Activated T-cell treated with anti-CD3 and anti-CD28 coated beads, Interleukin-2, amount 50 U/mL, for 4 hours (primary cell): ENCODE measurements at regions not wholly inside any gene's neighbourhood (a gene's known extent, or its start where the extent isn't known, plus 50 kb on each side); places are given as distances from the start of the nearest gene placed in this dataset.

Source experiments
- ATAC-seq, 2 donors: fragments of 200-7000 bp; cut with Tn5 transposase; one replicate each; pipeline ENCODE4 v1.10.0; 2021
- DNase-seq: peaks from one replicate; pipeline ENCODE4 v3.0.0-alpha.2; 2020
- H3K27me3 Mint-ChIP-seq: one replicate; pipeline ENCODE4 v1.8.0; 2021; ENCODE audit warnings: low read depth, mixed read lengths
- H3K36me3 Mint-ChIP-seq: one replicate; pipeline ENCODE4 v1.8.0; 2022; ENCODE audit warnings: mixed read lengths; ENCODE audit not compliant: insufficient read depth
- H3K4me1 Mint-ChIP-seq: one replicate; pipeline ENCODE4 v1.8.0; 2021; ENCODE audit warnings: low read depth, mixed read lengths
- H3K4me3 Mint-ChIP-seq: one replicate; pipeline ENCODE4 v1.8.0; 2021; ENCODE audit warnings: mild to moderate bottlenecking, moderate library complexity, mixed read lengths
- H3K9me3 Mint-ChIP-seq: one replicate; pipeline ENCODE4 v1.8.0; 2021; ENCODE audit warnings: mixed read lengths

DNA sequence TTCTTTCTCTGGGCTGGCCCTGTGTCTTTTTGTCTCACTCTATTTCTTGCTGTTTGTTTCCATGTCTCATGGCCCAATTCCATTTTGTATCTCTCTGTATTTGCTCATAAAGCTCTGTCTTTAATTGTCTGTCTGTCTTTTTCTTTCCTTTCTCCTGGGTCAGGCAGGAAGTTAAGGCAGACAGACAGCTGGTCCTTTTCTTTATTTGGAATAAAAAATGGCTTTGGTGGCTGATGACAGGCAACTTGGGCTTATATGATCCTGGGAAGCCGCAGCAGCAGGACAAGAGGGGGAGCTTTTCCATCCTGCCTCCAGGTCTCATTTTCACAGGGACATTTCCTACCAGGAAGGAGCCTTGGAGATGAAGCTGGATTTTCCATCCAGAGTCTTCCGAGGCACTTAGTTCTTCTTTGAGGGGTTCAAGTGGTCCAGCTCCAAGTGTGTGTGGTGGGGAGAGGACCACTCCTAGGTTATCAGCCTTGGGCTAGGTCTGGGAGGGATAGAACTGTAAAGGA, 138.7 kb downstream of the TDRD15 start:
- Mint-ChIP-seq H3K4me1 (no peaks in the 10 kb centered on the region), H3K4me3 (no peak overlapping the region), H3K36me3 (no peaks in the 10 kb centered on the region), H3K9me3 (no peaks in the 10 kb centered on the region), H3K27me3 (no peaks in the 10 kb centered on the region)
- ATAC-seq: no peak
- no peak for DNase-seq

- Mint-ChIP-seq H3K9me3 (no peaks in the 10 kb centered on the region), H3K4me3 (no peak overlapping the region), H3K27me3 (no peaks in the 10 kb centered on the region), H3K36me3 (no peaks in the 10 kb centered on the region), H3K4me1 (no peaks in the 10 kb centered on the region)
- ATAC-seq (no peak), DNase-seq (no peak)
Observed at GRCh38 chr2:21263622-21264021, 139.9 kb downstream of the TDRD15 start.

GRCh38 chr2:21265752-21266151, 142.0 kb downstream of the TDRD15 start:
- Mint-ChIP-seq H3K4me1 (no peaks in the 10 kb centered on the region), H3K27me3 (no peaks in the 10 kb centered on the region), H3K4me3 (no peak overlapping the region), H3K36me3 (no peaks in the 10 kb centered on the region), H3K9me3 (no peaks in the 10 kb centered on the region)
- ATAC-seq (no peak), DNase-seq (no peak)

GRCh38 chr2:21267232-21267835, 143.6 kb downstream of the TDRD15 start:
- no peaks in the 10 kb centered on the region for H3K36me3 Mint-ChIP-seq
- H3K27me3 Mint-ChIP-seq: peaks cover 3% of the 10 kb centered on the region
- DNase-seq: no peak
- H3K4me3 Mint-ChIP-seq: no peak overlapping the region
- no peaks in the 10 kb centered on the region for H3K4me1 Mint-ChIP-seq
- ATAC-seq: no peak
- no peaks in the 10 kb centered on the region for H3K9me3 Mint-ChIP-seq

- Mint-ChIP-seq H3K4me1 (no peaks in the 10 kb centered on the region), H3K27me3 (peaks cover 3% of the 10 kb centered on the region), H3K4me3 (no peak overlapping the region), H3K9me3 (no peaks in the 10 kb centered on the region), H3K36me3 (no peaks in the 10 kb centered on the region)
- no peak for DNase-seq
- no peak for ATAC-seq
Observed at GRCh38 chr2:21268197-21268877, 144.6 kb downstream of the TDRD15 start.

DNA sequence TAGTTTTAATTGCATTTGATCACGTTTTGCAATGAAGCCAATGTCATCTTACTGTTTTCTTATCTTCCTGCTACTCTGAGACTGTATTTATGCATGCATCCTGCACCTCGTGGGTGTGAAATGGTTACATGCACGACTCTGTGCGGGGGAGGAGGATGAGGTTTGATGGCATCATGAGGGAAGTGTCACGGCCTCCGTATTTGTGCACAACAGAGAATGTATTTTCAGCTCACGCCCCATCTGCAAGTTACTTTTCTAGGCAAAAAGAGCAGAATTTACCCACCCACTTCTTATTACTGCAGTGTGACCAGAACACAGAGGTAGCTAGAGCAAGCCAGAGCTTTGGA, 145.1 kb downstream of the TDRD15 start:
- DNase-seq: no peak

DNA sequence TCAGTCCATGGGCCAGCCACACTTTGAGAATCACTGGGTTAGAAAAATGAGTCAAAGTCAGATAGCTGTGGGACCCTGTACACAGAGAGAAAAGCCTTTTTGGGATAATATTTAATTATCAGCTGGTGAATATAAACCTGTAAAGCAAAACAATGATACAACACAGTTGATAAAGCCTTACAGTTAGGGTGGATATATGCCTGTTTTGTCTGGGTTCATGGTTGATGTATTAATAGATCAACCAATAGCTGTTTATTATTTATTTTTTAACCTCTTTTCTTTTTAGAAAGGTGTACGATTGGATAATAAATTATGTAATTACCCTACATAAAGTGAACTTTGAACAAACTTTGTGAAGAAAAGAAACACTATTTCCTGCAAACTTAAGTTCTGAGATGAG, 145.6 kb downstream of the TDRD15 start:
- Mint-ChIP-seq H3K36me3 (no peaks in the 10 kb centered on the region), H3K27me3 (peaks cover 3% of the 10 kb centered on the region), H3K9me3 (no peaks in the 10 kb centered on the region), H3K4me3 (no peak overlapping the region), H3K4me1 (no peaks in the 10 kb centered on the region)
- ATAC-seq (no peak), DNase-seq (no peak)

More for the DNA sequence above, 145.1 kb downstream of the TDRD15 start:
- H3K9me3 Mint-ChIP-seq: no peaks in the 10 kb centered on the region
- H3K4me3 Mint-ChIP-seq: no peak overlapping the region
- no peaks in the 10 kb centered on the region for H3K36me3 Mint-ChIP-seq
- no peaks in the 10 kb centered on the region for H3K4me1 Mint-ChIP-seq
- H3K27me3 Mint-ChIP-seq: peaks cover 3% of the 10 kb centered on the region
- no peak for ATAC-seq

DNA sequence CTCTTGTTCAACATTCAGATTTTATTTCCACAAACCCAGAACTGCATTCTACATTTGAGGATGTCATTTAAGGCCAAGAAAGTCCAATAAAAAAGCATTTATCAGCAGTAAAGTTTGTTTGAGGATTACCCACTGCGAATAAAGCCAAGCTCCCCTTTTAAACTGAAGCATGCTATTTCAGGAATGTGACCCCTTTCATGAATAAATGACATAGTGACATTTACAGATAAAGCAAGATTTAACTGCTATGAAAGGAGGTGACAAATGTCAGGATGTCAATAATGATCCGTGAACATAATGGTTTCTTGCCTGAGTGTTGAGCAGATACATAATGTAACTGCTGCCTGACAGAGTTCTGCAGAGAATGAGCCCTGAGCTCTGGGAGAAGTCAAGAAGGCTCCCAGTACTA, 146.3 kb downstream of the TDRD15 start:
- H3K36me3 Mint-ChIP-seq: no peaks in the 10 kb centered on the region
- no peaks in the 10 kb centered on the region for H3K9me3 Mint-ChIP-seq
- H3K4me3 Mint-ChIP-seq: no peak overlapping the region
- peaks cover 3% of the 10 kb centered on the region for H3K27me3 Mint-ChIP-seq
- DNase-seq: no peak
- H3K4me1 Mint-ChIP-seq: no peaks in the 10 kb centered on the region
- ATAC-seq: no peak

DNA sequence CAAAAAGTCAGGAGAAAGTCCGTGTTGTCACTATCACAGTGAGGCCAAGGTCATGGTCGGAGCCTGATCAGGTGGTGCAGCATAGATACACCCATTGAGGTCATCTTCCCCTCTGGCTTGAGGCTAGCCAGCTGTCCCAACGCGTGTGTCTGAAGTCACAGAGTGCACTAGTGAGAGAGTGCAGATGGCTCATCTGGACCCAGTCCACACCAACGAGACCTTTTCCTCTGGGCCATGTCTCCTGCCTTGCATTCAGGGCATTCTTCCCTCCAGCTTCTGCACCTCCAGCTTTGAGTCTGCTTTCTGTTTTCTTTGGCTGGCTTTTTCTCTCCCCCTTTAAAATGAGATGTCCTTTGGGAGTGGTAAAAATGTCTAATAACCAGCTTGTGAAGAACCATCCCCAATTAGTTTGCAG, 146.9 kb downstream of the TDRD15 start:
- ATAC-seq (no peak), DNase-seq (no peak)
- no peak overlapping the region for H3K4me3 Mint-ChIP-seq
- no peaks in the 10 kb centered on the region for H3K36me3 Mint-ChIP-seq
- no peaks in the 10 kb centered on the region for H3K9me3 Mint-ChIP-seq
- H3K27me3 Mint-ChIP-seq: peaks cover 3% of the 10 kb centered on the region
- no peaks in the 10 kb centered on the region for H3K4me1 Mint-ChIP-seq

DNA sequence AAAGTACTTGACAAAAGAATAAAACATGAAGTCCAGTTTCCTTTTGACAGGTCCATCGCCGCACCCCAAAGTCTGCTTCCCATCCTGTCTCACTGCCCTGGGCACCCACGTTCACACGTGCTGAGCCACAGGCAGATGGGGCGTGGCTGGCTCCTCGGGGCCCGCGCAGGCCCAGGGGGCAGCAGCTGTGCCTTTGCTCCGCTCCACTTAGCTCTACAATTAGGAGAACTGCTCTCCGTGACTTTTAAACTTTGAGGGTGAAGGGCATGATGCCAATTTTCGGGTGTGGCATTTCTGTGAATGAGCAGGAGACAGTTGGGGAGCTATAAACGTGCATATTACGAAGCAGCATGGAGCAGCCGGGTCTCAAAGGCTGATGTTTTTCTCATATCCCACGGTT, 152.4 kb downstream of the TDRD15 start:
- no peak for DNase-seq
- Mint-ChIP-seq H3K4me3 (no peak overlapping the region), H3K36me3 (no peaks in the 10 kb centered on the region), H3K4me1 (no peaks in the 10 kb centered on the region), H3K27me3 (peaks cover 3% of the 10 kb centered on the region), H3K9me3 (no peaks in the 10 kb centered on the region)
- no peak for ATAC-seq

GRCh38 chr2:21277068-21278056, 153.6 kb downstream of the TDRD15 start:
- no peaks in the 10 kb centered on the region for H3K36me3 Mint-ChIP-seq
- H3K4me3 Mint-ChIP-seq: no peak overlapping the region
- DNase-seq (no peak), ATAC-seq (no peak)
- H3K9me3 Mint-ChIP-seq: no peaks in the 10 kb centered on the region
- H3K4me1 Mint-ChIP-seq: no peaks in the 10 kb centered on the region
- peaks cover under 1% of the 10 kb centered on the region for H3K27me3 Mint-ChIP-seq

DNA sequence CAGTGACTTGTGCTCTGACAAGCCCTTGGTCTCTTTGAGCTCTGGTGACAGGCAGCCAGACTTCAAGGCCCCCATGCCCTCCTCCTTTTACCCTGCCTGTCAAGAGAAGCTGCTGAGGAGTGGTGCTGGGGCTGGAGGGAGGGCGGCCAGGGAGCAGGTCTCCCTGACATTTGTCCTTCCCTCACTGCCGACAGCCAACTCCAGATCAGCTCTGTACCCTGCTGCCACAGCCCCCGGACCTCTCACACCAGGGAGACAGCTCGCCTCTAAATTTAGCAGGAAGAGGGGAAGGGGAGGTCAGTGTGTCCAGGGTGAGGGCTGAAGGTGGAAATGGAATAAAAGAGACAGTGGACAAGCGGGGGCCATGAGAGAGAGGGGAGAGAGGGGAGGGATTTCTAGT, 155.8 kb downstream of the TDRD15 start:
- no peaks in the 10 kb centered on the region for H3K27me3 Mint-ChIP-seq
- DNase-seq (no peak), ATAC-seq (no peak)
- H3K4me1 Mint-ChIP-seq: no peaks in the 10 kb centered on the region
- no peaks in the 10 kb centered on the region for H3K36me3 Mint-ChIP-seq
- no peaks in the 10 kb centered on the region for H3K9me3 Mint-ChIP-seq
- no peak overlapping the region for H3K4me3 Mint-ChIP-seq

DNA sequence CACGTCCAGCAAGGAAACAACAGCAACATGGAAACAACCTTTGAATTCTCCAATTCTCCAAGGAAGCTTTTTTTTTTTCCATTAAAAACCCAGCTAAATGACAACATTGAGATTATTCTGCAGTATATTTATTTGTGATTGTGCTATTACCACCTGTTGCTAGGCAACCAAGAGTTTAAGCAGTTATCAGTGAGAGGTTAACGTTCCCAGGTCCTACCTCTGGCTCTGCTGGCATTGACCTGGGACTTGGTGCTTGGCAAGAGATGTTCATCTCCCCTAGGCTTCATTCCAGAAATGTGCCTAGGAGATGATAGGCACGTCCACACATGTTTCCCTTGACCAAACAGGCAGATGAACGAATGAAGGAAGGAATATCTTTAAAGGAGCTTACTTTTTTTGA, 157.0 kb downstream of the TDRD15 start:
- H3K27me3 Mint-ChIP-seq: no peaks in the 10 kb centered on the region
- no peak for ATAC-seq
- no peaks in the 10 kb centered on the region for H3K4me1 Mint-ChIP-seq
- no peak overlapping the region for H3K4me3 Mint-ChIP-seq
- DNase-seq: no peak
- H3K36me3 Mint-ChIP-seq: no peaks in the 10 kb centered on the region
- no peaks in the 10 kb centered on the region for H3K9me3 Mint-ChIP-seq

DNA sequence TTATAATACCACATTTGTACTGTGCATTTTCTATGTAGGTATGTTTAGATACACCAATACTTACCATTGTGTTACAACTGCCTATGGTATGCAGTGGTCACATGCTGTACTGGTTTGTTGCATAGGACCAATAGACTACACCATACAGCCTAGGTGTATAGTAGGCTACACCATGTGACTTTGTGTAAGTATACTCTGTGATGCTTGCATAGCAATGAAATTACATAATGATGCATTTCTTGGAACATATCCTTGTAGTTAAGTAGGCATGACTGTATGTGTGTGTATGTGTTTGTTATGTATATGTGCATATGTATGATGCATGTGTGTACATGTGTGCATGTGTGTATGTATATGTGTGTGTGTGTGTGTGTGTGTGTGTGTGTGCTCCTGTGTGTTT, 157.6 kb downstream of the TDRD15 start:
- no peaks in the 10 kb centered on the region for H3K36me3 Mint-ChIP-seq
- ATAC-seq (no peak), DNase-seq (no peak)
- H3K4me1 Mint-ChIP-seq: no peaks in the 10 kb centered on the region
- H3K4me3 Mint-ChIP-seq: no peak overlapping the region
- no peaks in the 10 kb centered on the region for H3K9me3 Mint-ChIP-seq
- H3K27me3 Mint-ChIP-seq: no peaks in the 10 kb centered on the region
